SK-N-SH (cell line): ENCODE measurements at regions not wholly inside any gene's neighbourhood (a gene's known extent, or its start where the extent isn't known, plus 50 kb on each side); places are given as distances from the start of the nearest gene placed in this dataset.

Experiments used
- CTCF ChIA-PET: fragments of 300-600, 350-600 bp; formaldehyde crosslinking; extraction: SDS; loops from one replicate; lab custom pipeline; 2021; lab: Yijun Ruan, JAX
- POLR2A ChIA-PET: fragments of 350-600 bp; sonication (Branson Sonifier 250); formaldehyde crosslinking; extraction: SDS; loops from one replicate; lab custom pipeline; 2020; ENCODE audit warnings: antibody characterized with exemption, inconsistent platforms; lab: Yijun Ruan, JAX
- DNase-seq: peaks from one replicate; pipeline ENCODE4 v3.0.0; 2012
- H2AFZ ChIP-seq: fragments of 200-600 bp; sonication (generic); 2 replicates; pipeline ENCODE4 v1.8.1; 2016; ENCODE audit warnings: antibody characterized with exemption, mild to moderate bottlenecking, low read depth
- H3F3A ChIP-seq: fragments of 200-600 bp; sonication (generic); replicated peaks from 2 replicates; pipeline ENCODE3; 2016; ENCODE audit warnings: antibody characterized with exemption, mild to moderate bottlenecking; ENCODE audit not compliant: insufficient read depth
- H3K27ac ChIP-seq, 2 experiments: fragments of 200-500 bp in 1 of 2; fragments of 200-600 bp in 1 of 2; sonication (Bioruptor generic) in 1 of 2; sonication (generic), shearing (Covaris generic) in 1 of 2; 2 replicates each; pipeline versions ENCODE4 v1.5.1 to v1.6.1; 2014 to 2016; ENCODE audit warnings: low read depth in 2 of 2, inconsistent platforms in 1 of 2, low read length in 1 of 2, mild to moderate bottlenecking in 1 of 2, mixed read lengths in 1 of 2
- H3K27me3 ChIP-seq: fragments of 200-600 bp; sonication (generic), shearing (Covaris generic); 2 replicates; pipeline ENCODE4 v1.6.1; 2016; ENCODE audit warnings: mixed run types; ENCODE audit not compliant: insufficient read depth
- H3K36me3 ChIP-seq, 2 experiments: fragments of 200-500 bp in 1 of 2; fragments of 200-600 bp in 1 of 2; sonication (Bioruptor generic) in 1 of 2; sonication (generic) in 1 of 2; replicated peaks in 1 of 2; 2 replicates each; pipeline versions ENCODE3 to v1.5.1; 2014 to 2016; ENCODE audit warnings: low read length in 1 of 2, mild to moderate bottlenecking in 1 of 2; ENCODE audit not compliant: insufficient read depth in 2 of 2, control insufficient read depth in 1 of 2
- H3K4me1 ChIP-seq, 2 experiments: fragments of 200-500 bp in 1 of 2; fragments of 200-600 bp in 1 of 2; sonication (Bioruptor generic) in 1 of 2; sonication (generic), shearing (Covaris generic) in 1 of 2; 2 replicates each; pipeline versions ENCODE4 v1.5.1 to v1.6.1; 2014 to 2016; ENCODE audit warnings: low read depth in 1 of 2, low read length in 1 of 2, mixed run types in 1 of 2; ENCODE audit not compliant: insufficient read depth in 2 of 2, control insufficient read depth in 1 of 2
- H3K4me2 ChIP-seq: fragments of 200-600 bp; sonication (generic), shearing (Covaris generic); 2 replicates; pipeline ENCODE4 v1.6.1; 2017; ENCODE audit warnings: mixed run types
- H3K4me3 ChIP-seq, 2 experiments: fragments of 200-500 bp in 1 of 2; fragments of 200-600 bp in 1 of 2; sonication (Bioruptor generic) in 1 of 2; sonication (generic), shearing (Covaris generic) in 1 of 2; 2 replicates each; pipeline versions ENCODE4 v1.5.1 to v1.8.1; 2014 to 2016; ENCODE audit warnings: low read depth in 2 of 2, inconsistent platforms in 1 of 2, low read length in 1 of 2, mild to moderate bottlenecking in 1 of 2, mixed read lengths in 1 of 2, moderate library complexity in 1 of 2
- H3K79me2 ChIP-seq: fragments of 200-600 bp; sonication (generic); 2 replicates; pipeline ENCODE4 v1.8.1; 2017; ENCODE audit warnings: mild to moderate bottlenecking; ENCODE audit not compliant: insufficient read depth
- H3K9ac ChIP-seq: fragments of 200-600 bp; sonication (generic); 2 replicates; pipeline ENCODE4 v1.6.1; 2017; ENCODE audit warnings: mixed run types
- H3K9me2 ChIP-seq: fragments of 200-600 bp; sonication (generic); 2 replicates; pipeline ENCODE4 v1.6.1; 2017; ENCODE audit warnings: mixed run types
- H3K9me3 ChIP-seq: fragments of 200-600 bp; sonication (generic); 2 replicates; pipeline ENCODE4 v1.6.1; 2017; ENCODE audit warnings: mixed run types, mild to moderate bottlenecking, moderate library complexity
- H4K20me1 ChIP-seq: fragments of 200-600 bp; sonication (generic); 2 replicates; pipeline ENCODE4 v1.6.1; 2017; ENCODE audit warnings: mild to moderate bottlenecking, mixed run types; ENCODE audit not compliant: insufficient read depth
- CTCF ChIP-seq: fragments of 200-600 bp; sonication (generic); IDR thresholded peaks from 2 replicates; pipeline ENCODE4 v1.6.1; 2017; ENCODE audit warnings: antibody characterized with exemption, mild to moderate bottlenecking, moderate library complexity
- EP300 ChIP-seq, 2 experiments: IDR thresholded peaks; 2 replicates each; pipeline versions ENCODE4 v1.4.0 to v1.6.1; 2012; ENCODE audit warnings: borderline replicate concordance in 1 of 2, low read depth in 1 of 2, low read length in 1 of 2
- EZH2phosphoT487 ChIP-seq: fragments of 200-600 bp; sonication (generic); IDR thresholded peaks from 2 replicates; pipeline ENCODE4 v1.6.1; 2017; ENCODE audit warnings: low read depth, mixed run types, mild to moderate bottlenecking, antibody characterized with exemption, moderate library complexity, borderline replicate concordance
- FOXJ3 ChIP-seq: sonication (generic); formaldehyde crosslinking; IDR thresholded peaks from 2 replicates; pipeline ENCODE4 v1.5.1; 2020; ENCODE audit warnings: mild to moderate bottlenecking, missing genetic modification reagents
- FOXM1 ChIP-seq: IDR thresholded peaks from 2 replicates; pipeline ENCODE4 v1.4.0; 2012; ENCODE audit warnings: low read depth, mild to moderate bottlenecking
- GATA2 ChIP-seq: sonication (generic); formaldehyde crosslinking; IDR thresholded peaks from 2 replicates; pipeline ENCODE4 v1.5.0; 2020; ENCODE audit warnings: mild to moderate bottlenecking, missing genetic modification reagents
- JUND ChIP-seq: IDR thresholded peaks from 2 replicates; pipeline ENCODE4 v1.4.0; 2012
- MXI1 ChIP-seq: IDR thresholded peaks from 2 replicates; pipeline ENCODE4 v1.6.1; 2012; ENCODE audit warnings: mild to moderate bottlenecking, low read depth, low read length, improper control_type of control experiment
- NRF1 ChIP-seq: IDR thresholded peaks from 2 replicates; pipeline ENCODE4 v1.6.1; 2012; ENCODE audit warnings: low read depth, mild to moderate bottlenecking, low read length
- RAD21 ChIP-seq: IDR thresholded peaks from 2 replicates; pipeline ENCODE4 v1.6.1; 2012; ENCODE audit warnings: mild to moderate bottlenecking, low read length
- RCOR1 ChIP-seq: fragments of 150-350 bp; IDR thresholded peaks from 2 replicates; pipeline ENCODE4 v1.6.1; 2017; ENCODE audit warnings: antibody characterized with exemption, low read length
- RFX5 ChIP-seq: IDR thresholded peaks from 2 replicates; pipeline ENCODE4 v1.6.1; 2012; ENCODE audit warnings: mild to moderate bottlenecking, improper control_type of control experiment, low read length
- RXRA ChIP-seq: IDR thresholded peaks from 2 replicates; pipeline ENCODE4 v1.4.0; 2012; ENCODE audit warnings: low read depth, mild to moderate bottlenecking, borderline replicate concordance
- TAF1 ChIP-seq: IDR thresholded peaks from 2 replicates; pipeline ENCODE4 v1.6.1; 2012; ENCODE audit warnings: low read depth, mild to moderate bottlenecking, low read length, moderate library complexity, borderline replicate concordance
- TEAD4 ChIP-seq: IDR thresholded peaks from 2 replicates; pipeline ENCODE4 v1.4.0; 2012; ENCODE audit warnings: mild to moderate bottlenecking, borderline replicate concordance; ENCODE audit not compliant: insufficient read depth
- USF1 ChIP-seq: IDR thresholded peaks from 2 replicates; pipeline ENCODE4 v1.4.0; 2012; ENCODE audit warnings: low read depth, borderline replicate concordance
- USF2 ChIP-seq: fragments of 150-350 bp; IDR thresholded peaks from 2 replicates; pipeline ENCODE4 v1.6.1; 2017; ENCODE audit warnings: antibody characterized with exemption, low read length, low read depth, borderline replicate concordance
- YY1 ChIP-seq: IDR thresholded peaks from 2 replicates; pipeline ENCODE4 v1.4.0; 2012; ENCODE audit warnings: low read depth, mild to moderate bottlenecking
- WGBS: methylation state at CpG from one replicate; pipeline ENCODE4 v1.1.6; 2017; ENCODE audit warnings: low lambda C conversion rate; 5-methylcytosine and 5-hydroxymethylcytosine counted together
- TF ChIP-seq, protein P1 (sequence below): IDR thresholded peaks from 2 replicates; pipeline ENCODE4 v1.6.1; 2012; ENCODE audit warnings: mild to moderate bottlenecking, low read depth, low read length, moderate library complexity

DNA sequence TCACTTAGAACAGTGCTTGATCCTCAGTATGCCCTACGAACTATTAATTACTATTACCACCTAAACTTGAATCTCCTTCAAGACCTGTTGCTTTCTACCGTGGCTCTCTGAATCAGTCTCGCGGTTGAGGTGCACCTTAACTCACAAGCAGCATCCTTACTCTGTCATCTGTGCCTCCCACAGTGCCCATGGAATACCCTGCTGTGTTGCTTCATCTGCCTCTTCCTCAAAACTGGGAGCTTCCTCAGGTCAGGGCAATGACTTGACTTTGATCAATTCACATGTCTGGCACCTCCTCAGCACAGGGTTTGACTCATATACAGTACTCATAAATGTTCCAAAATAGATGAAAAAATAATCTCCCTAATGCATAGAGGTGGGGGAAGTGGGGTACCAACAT, 305.9 kb downstream of the NUAK1 start:
- H3K27ac ChIP-seq, result no peak overlapping the region
- no peaks in the 10 kb centered on the region for H3K9me2 ChIP-seq
- H3K4me1 ChIP-seq, result no peaks in the 10 kb centered on the region
- H3K4me2 ChIP-seq, result no peak overlapping the region
- no peaks in the 10 kb centered on the region for H3K27me3 ChIP-seq
- no peaks in the 10 kb centered on the region for H3K79me2 ChIP-seq
- TF ChIP-seq RXRA, result no peak
- TF ChIP-seq USF1, result no peak
- no peak for TF ChIP-seq RFX5
- TF ChIP-seq RAD21, result no peak
- TF ChIP-seq EP300 (IDR thresholded peaks at IDR 0.05; ENCODE audit: borderline replicate concordance in 1 of 2, low read depth in 1 of 2, low read length in 1 of 2), result no peak
- TF ChIP-seq GATA2 (CRISPR knock-in tag), result no peak
- TF ChIP-seq, protein P1, sequence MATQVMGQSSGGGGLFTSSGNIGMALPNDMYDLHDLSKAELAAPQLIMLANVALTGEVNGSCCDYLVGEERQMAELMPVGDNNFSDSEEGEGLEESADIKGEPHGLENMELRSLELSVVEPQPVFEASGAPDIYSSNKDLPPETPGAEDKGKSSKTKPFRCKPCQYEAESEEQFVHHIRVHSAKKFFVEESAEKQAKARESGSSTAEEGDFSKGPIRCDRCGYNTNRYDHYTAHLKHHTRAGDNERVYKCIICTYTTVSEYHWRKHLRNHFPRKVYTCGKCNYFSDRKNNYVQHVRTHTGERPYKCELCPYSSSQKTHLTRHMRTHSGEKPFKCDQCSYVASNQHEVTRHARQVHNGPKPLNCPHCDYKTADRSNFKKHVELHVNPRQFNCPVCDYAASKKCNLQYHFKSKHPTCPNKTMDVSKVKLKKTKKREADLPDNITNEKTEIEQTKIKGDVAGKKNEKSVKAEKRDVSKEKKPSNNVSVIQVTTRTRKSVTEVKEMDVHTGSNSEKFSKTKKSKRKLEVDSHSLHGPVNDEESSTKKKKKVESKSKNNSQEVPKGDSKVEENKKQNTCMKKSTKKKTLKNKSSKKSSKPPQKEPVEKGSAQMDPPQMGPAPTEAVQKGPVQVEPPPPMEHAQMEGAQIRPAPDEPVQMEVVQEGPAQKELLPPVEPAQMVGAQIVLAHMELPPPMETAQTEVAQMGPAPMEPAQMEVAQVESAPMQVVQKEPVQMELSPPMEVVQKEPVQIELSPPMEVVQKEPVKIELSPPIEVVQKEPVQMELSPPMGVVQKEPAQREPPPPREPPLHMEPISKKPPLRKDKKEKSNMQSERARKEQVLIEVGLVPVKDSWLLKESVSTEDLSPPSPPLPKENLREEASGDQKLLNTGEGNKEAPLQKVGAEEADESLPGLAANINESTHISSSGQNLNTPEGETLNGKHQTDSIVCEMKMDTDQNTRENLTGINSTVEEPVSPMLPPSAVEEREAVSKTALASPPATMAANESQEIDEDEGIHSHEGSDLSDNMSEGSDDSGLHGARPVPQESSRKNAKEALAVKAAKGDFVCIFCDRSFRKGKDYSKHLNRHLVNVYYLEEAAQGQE, result no peak
- no peak for TF ChIP-seq NRF1
- no peak for TF ChIP-seq TEAD4
- TF ChIP-seq RCOR1, result no peak
- no peak for TF ChIP-seq USF2
- TF ChIP-seq EZH2phosphoT487, result no peak
- no peak for TF ChIP-seq YY1
- TF ChIP-seq FOXJ3 (CRISPR knock-in tag), result no peak
- TF ChIP-seq CTCF, result no peak
- no peak for TF ChIP-seq JUND
- TF ChIP-seq TAF1, result no peak
- TF ChIP-seq FOXM1, result no peak
- no peak for TF ChIP-seq MXI1
- ChIA-PET CTCF (no interaction called here), POLR2A (no interaction called here)
- H3K9ac ChIP-seq, result no peak overlapping the region
- no peaks in the 10 kb centered on the region for H3F3A ChIP-seq
- no peak for DNase-seq
- H3K9me3 ChIP-seq, result no peaks in the 10 kb centered on the region
- H4K20me1 ChIP-seq, result no peaks in the 10 kb centered on the region
- no peaks in the 10 kb centered on the region for H3K36me3 ChIP-seq
- 80% methylated on average over 4 of the region's 4 CpGs for WGBS
- H2AFZ ChIP-seq, result no peak overlapping the region
- no peak overlapping the region for H3K4me3 ChIP-seq
